GDM1 (cell line): ENCODE measurements at regions not wholly inside any gene's neighbourhood (a gene's known extent, or its start where the extent isn't known, plus 50 kb on each side); places are given as distances from the start of the nearest gene placed in this dataset.

Source experiments
- DNase-seq: peaks from one replicate; lab custom pipeline; 2025; lab: John Stamatoyannopoulos, UW

GRCh38 chr9:117548556-117548955, 133.7 kb upstream of the ASTN2 start:
- DNase-seq, result no peak

DNA sequence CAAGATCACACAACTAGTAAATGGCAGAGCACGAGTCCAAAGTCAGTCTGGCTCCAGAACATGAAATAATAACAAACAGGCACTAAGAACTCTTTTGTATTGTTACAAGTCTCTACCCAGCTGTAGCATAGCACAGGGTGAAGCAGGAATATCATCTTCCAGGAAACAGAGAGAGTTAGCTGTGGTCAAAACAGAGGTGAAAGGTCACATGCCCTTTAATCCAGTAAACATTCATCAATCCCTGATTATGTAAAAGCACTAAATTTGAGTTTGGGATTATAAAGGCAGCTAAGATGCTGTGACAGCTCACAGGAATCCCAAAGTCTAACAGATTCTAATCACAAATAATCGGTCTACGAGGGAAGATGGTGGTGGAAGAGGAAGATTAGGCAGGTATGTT, 133.0 kb upstream of the ASTN2 start:
- no peak for DNase-seq

GRCh38 chr9:117546894-117547678, 132.2 kb upstream of the ASTN2 start:
- DNase-seq, result no peak

DNA sequence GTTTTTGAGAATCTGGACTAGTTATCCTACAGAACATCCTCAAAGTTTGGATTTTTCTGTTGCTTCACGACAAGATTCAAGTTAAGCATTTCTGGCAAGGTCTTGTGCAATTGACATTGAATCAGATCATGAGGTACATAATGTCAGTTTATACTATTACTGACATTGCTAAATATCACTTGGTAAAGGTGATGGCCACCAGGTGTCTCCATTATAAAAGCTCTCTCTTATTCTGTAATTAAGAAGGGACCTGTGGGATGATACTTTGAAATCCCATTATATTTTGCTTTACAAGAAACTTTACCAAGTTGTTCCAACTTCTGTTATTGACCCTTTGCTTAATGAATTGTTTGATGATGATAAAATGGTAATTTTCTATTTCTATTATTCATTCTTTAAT, 131.0 kb upstream of the ASTN2 start:
- DNase-seq, result no peak

GRCh38 chr9:117543089-117543488, 128.2 kb upstream of the ASTN2 start:
- no peak for DNase-seq

GRCh38 chr9:117542021-117542420, 127.2 kb upstream of the ASTN2 start:
- no peak for DNase-seq

DNA sequence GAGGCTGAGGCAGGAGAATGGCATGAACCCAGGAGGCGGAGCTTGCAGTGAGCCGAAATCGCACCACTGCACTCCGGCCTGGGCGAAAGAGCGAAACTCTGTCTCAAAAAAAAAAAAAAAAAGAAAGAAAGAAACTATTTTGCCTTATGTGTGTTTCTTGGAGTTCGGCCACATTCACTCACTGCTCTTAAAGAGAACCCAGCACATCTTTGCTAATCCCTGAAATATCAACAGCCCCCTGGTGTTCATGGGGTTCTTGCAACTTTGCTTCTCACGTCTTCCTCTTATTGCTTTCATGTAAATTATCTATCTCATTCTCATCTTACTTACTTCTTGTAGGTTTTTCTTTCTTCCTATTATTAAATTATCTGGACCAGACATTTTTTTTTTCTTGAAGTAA, 126.3 kb upstream of the ASTN2 start:
- DNase-seq, result no peak

DNA sequence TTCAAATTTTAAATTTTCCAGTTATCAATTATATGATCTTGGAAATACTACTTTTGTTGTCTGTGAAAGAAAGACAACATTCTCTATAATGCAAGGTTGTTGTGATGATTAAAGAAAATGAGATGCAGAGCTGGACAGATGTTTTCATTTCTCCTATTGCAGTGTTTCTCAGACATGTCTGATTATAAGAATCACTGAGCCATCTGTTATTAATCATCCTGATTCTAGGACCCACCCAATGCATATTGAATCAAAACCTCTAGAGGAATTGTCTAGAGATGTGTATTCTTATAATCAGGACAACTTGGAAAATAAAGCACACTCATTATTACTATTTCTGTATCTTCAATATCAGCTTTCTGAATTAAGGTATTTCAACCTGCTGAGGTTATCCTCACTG, 121.1 kb upstream of the ASTN2 start:
- DNase-seq, result no peak

- DNase-seq, result no peak
These were observed 120.6 kb upstream of the ASTN2 start for GRCh38 chr9:117535434-117535833.

DNA sequence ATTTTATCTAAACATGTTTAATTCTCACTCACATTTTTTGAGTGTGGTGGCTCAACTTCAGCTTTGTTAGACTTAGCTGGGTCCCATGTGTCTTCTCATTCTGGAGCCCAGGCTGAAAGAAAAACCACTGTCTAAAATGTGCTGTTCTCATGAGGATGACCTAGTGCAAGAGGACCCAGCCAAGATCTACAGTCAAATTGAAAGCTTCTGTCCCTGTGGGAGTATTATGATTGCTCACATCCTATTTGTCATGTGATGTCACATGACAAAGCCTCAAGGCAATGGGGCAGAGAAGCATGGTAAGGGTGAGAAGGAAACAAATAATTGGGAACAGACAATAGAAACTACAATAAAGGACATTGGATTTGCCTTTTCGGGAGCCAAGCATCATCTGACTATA, 113.4 kb upstream of the ASTN2 start:
- no peak for DNase-seq

- DNase-seq, result no peak
These were observed 111.8 kb upstream of the ASTN2 start for GRCh38 chr9:117526674-117527073.

- DNase-seq, result no peak
These were observed 108.8 kb upstream of the ASTN2 start for GRCh38 chr9:117523531-117524153.

- DNase-seq, result no peak
These were observed 106.4 kb upstream of the ASTN2 start for GRCh38 chr9:117521293-117521692.

- DNase-seq, result no peak
These were observed 102.1 kb upstream of the ASTN2 start for GRCh38 chr9:117516676-117517632.

GRCh38 chr9:117511852-117512481, 97.1 kb upstream of the ASTN2 start:
- no peak for DNase-seq

- DNase-seq, result no peak
These were observed 81.5 kb upstream of the ASTN2 start for GRCh38 chr9:117496307-117496706.

DNA sequence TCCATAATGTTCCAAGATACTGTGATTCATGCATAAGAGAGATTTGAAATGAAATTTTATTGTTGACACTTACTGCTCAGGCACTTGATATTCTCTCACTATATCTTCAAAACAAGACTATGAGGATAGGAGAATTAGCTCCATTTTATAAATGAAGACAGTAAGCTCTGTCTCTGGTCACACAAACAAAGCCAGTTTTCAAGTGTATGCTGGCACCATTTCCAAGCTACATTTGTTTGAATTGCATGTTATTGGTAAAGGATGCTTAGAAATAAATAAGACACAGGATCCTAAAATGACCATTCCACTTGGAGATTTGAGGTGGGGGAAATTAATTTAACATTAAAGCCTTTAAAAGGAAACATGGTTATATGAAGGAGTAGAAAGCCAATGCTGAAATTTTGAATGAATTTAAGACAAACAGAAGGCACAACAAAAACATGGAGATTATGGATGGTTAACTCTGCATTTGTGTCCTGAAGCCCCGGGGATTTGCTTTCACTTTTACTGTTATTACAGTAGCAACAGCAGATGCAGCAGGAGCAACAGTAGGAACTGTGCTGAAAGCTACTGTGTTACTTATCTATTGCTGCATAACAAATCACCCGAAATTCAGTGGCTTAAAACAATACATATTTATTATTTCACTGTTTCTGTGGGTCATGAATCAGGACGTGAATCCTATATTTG, 79.7 kb upstream of the ASTN2 start:
- no peak for DNase-seq

- no peak for DNase-seq
These were observed 77.6 kb upstream of the ASTN2 start for GRCh38 chr9:117492476-117492875.

- no peak for DNase-seq
These were observed 76.6 kb upstream of the ASTN2 start for GRCh38 chr9:117491491-117491890.

DNA sequence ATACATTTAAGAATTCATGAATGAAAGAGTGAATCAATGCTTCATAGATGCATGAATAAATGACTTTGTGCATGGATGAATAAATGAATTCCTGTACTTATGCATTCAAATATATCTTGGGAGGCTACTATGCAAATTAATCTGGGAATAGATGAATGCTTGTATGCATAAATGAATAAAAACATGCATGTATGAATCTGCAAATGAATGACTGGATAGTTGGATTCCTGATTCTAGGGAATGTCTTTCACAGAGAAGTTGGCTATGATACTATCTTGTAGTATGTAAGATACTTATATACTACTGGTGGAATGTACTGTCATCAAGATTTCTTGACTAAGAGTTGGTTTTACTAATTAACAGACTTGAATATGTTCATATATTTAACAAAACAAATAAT, 75.3 kb upstream of the ASTN2 start:
- DNase-seq, result no peak

DNA sequence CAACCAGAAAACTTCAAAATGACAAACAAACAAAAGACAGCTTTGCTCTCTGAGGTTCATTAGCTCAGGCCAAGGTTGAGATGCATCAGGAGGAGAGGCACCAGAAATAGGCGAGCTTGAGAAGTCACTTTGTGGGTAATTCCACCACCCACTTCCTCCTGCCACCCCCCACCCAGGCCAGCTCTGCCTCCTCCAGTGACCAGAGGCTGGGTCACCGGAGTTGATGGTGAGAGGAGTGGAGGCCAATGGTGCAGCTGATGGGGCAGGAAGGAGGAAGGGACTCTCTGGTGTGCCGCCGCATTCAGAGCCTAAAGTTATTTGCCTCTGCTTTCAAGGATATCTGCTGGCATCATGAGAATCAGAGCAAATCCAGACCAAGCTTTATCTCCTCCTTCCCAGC, 73.8 kb upstream of the ASTN2 start:
- no peak for DNase-seq
